ENCODE measurements at regions not wholly inside any gene's neighbourhood (a gene's known extent, or its start where the extent isn't known, plus 50 kb on each side); places are given as distances from the start of the nearest gene placed in this dataset.

DNA sequence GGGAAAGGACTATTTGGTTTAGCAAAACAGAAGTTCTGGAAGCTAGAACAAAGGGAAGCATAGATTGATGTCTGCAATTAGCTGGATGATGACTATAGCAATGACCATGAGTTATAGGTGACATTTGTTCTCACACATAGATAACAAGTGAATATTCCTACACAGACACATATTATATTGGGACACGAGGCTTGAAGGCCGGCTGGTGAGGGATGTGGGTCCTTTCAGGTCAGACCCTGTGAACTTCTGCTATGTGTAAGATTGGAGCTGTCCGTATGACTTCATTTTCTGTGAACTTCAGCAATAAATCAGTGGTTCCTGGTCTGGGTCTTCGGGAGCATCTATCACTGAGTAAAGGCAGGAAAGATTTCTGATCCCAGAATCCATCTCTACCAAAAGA is 253.6 kb upstream of the CFAP20DC start:
- TF ChIP-seq, protein P1, sequence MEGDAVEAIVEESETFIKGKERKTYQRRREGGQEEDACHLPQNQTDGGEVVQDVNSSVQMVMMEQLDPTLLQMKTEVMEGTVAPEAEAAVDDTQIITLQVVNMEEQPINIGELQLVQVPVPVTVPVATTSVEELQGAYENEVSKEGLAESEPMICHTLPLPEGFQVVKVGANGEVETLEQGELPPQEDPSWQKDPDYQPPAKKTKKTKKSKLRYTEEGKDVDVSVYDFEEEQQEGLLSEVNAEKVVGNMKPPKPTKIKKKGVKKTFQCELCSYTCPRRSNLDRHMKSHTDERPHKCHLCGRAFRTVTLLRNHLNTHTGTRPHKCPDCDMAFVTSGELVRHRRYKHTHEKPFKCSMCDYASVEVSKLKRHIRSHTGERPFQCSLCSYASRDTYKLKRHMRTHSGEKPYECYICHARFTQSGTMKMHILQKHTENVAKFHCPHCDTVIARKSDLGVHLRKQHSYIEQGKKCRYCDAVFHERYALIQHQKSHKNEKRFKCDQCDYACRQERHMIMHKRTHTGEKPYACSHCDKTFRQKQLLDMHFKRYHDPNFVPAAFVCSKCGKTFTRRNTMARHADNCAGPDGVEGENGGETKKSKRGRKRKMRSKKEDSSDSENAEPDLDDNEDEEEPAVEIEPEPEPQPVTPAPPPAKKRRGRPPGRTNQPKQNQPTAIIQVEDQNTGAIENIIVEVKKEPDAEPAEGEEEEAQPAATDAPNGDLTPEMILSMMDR (IDR thresholded peaks at IDR 0.05; ENCODE audit: extremely low read depth, insufficient read depth, missing control alignments) = no peak
- DNase-seq (ENCODE audit: low spot score) = no peak
- in situ Hi-C loops (cut with MboI; ENCODE audit: low pct_unique_long_range_greater_than_20kb, low sequenced_read_pairs, unreplicated experiment) = no loop called here

DNA sequence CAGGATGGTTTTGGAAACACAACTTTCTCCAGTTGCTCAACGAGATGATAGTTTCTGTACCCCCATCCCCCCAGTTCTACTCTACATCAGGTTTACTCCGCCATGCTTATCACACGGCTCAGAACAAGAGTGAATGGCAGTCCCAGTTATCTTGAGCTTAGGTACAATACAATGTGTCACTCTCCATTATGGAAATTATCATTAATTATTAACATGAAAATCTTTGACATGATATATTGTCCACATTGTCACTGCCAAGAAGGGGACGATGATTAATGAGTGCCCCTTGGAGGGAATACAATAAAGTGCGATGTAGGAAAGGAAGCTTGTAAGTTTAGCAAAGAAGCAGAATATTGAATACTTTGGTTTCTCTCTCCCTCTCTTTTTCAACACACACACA is 252.6 kb upstream of the CFAP20DC start:
- DNase-seq (ENCODE audit: low spot score) = no peak
- TF ChIP-seq, protein P1 (IDR thresholded peaks at IDR 0.05; ENCODE audit: extremely low read depth, insufficient read depth, missing control alignments) = no peak
- in situ Hi-C loops (cut with MboI; ENCODE audit: low pct_unique_long_range_greater_than_20kb, low sequenced_read_pairs, unreplicated experiment) = no loop called here

DNA sequence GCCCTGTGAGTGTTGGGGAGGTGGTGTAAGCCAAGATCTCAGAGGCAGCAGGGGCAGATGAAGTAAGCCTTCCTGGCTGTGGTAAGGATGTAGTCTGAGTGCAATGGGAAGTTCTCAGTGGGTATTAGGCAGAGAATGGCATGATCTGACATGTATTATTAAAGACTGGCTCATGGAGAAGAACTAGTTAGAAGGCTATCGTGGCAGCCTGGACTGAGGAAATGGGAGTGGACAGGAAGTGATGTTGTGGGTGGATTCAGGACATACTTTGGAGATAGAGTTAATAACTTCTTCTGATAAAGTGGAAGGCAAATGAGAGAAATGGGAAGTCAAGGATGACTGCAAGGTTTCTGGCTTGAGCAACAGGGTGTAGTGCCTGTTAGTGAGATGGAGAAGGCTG is 250.9 kb upstream of the CFAP20DC start:
- TF ChIP-seq, protein P1 (IDR thresholded peaks at IDR 0.05; ENCODE audit: extremely low read depth, insufficient read depth, missing control alignments) = no peak
- in situ Hi-C loops (cut with MboI; ENCODE audit: low pct_unique_long_range_greater_than_20kb, low sequenced_read_pairs, unreplicated experiment) = no loop called here
- no peak for DNase-seq (ENCODE audit: low spot score)

DNA sequence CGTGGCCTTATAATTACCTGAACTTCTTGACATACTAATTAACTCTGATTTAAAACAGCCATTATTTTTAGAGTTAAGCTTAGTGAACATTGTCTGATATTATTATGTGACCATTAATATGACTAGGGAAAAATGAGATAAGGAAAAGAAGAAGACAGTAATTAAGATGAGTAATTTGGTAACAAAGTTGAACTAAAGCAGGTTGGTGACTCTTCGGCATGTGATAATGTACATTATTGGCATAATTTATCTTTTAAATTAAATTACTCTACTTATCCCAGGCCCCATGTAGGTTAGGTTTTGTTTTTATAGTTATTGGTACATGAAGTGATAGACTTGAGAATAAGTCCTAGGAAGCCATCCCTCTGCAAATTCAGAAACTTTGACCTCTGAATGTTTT is 249.7 kb upstream of the CFAP20DC start:
- DNase-seq (ENCODE audit: low spot score) = no peak
- in situ Hi-C loops (cut with MboI; ENCODE audit: low pct_unique_long_range_greater_than_20kb, low sequenced_read_pairs, unreplicated experiment) = no loop called here
- TF ChIP-seq, protein P1 (IDR thresholded peaks at IDR 0.05; ENCODE audit: extremely low read depth, insufficient read depth, missing control alignments) = no peak

DNA sequence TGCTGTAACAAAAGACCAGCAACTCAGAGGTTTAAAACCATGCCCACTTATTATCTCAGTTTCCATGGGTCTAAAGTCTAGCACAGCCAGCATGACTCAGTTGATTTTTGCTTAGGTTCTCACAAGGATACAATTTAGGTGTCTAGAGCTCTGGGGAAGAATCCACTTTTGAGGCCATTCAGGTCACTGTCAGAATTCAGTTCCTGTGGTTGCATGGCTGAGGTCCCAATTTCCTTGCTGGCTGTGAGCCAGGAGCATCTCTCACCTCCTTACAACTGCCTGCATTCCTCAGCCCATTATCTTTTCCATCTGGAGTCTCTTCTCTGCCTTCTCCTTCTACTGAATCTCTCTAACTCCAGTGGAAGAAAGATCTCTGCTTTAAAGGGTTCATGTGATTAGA is 240.5 kb upstream of the CFAP20DC start:
- in situ Hi-C loops (cut with MboI; ENCODE audit: low pct_unique_long_range_greater_than_20kb, low sequenced_read_pairs, unreplicated experiment) = no loop called here
- TF ChIP-seq, protein P1 (IDR thresholded peaks at IDR 0.05; ENCODE audit: extremely low read depth, insufficient read depth, missing control alignments) = no peak
- DNase-seq (ENCODE audit: low spot score) = no peak

DNA sequence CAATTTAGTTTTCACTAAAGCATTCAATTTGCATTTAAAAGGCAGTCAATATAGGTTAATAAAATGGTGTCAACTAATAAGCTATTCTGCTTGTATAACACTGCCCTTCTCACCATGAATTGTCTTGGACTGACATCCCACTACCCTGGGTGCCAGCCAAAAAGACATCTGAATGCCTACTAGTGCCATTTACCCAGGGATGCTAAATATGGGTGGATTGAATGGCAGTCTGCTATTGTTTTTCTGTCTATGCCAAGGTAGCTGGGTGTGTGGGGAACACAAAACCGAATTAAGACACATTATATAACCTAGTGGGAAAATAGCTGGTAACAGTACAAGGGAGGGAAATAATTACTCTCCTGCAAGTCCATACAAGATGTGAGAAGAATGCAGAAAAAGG is 240.0 kb upstream of the CFAP20DC start:
- TF ChIP-seq, protein P1 (IDR thresholded peaks at IDR 0.05; ENCODE audit: extremely low read depth, insufficient read depth, missing control alignments) = no peak
- DNase-seq (ENCODE audit: low spot score) = no peak
- in situ Hi-C loops (cut with MboI; ENCODE audit: low pct_unique_long_range_greater_than_20kb, low sequenced_read_pairs, unreplicated experiment) = no loop called here

DNA sequence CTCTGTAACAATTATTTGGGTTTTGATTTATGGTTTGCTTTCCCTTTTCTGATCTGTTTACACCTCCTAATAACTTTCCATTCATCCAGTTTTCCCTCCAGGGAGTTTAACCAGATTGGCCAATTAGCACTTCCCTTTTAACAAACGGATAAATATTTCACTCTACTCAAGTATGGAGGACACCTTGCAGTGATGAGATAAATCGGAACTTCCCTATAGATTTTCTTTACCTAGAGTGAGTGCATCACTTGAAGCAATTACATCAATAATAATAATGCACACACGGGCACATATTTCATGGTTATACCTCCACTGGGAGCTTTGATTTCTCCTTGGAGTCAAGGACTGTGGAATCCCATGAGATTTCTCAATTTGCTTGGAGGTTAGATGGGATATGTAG is 239.1 kb upstream of the CFAP20DC start:
- no peak for DNase-seq (ENCODE audit: low spot score)
- TF ChIP-seq, protein P1 (IDR thresholded peaks at IDR 0.05; ENCODE audit: extremely low read depth, insufficient read depth, missing control alignments) = no peak
- in situ Hi-C loops (cut with MboI; ENCODE audit: low pct_unique_long_range_greater_than_20kb, low sequenced_read_pairs, unreplicated experiment) = no loop called here

Data from GM13977 (cell line).